Muscle layer of colon (tissue), 2 donors: ENCODE measurements at regions not wholly inside any gene's neighbourhood (a gene's known extent, or its start where the extent isn't known, plus 50 kb on each side); places are given as distances from the start of the nearest gene placed in this dataset.

Experiments
- H3K27ac ChIP-seq: one replicate; pipeline ENCODE4 v1.7.0; 2013; ENCODE audit warnings: low read depth, mild to moderate bottlenecking, low read length, moderate library complexity
- H3K27me3 ChIP-seq, 2 donors: one replicate each; pipeline ENCODE4 v1.7.0; 2013; ENCODE audit warnings: low read length in 2 of 2, mild to moderate bottlenecking in 2 of 2; ENCODE audit not compliant: insufficient read depth in 2 of 2, control insufficient read depth in 1 of 2
- H3K36me3 ChIP-seq: one replicate; pipeline ENCODE4 v1.7.0; 2013; ENCODE audit warnings: mild to moderate bottlenecking, low read length; ENCODE audit not compliant: insufficient read depth
- H3K4me1 ChIP-seq: one replicate; pipeline ENCODE4 v1.7.0; 2013; ENCODE audit warnings: mild to moderate bottlenecking, low read length; ENCODE audit not compliant: insufficient read depth
- H3K4me3 ChIP-seq, 2 donors: one replicate each; pipeline ENCODE4 v1.7.0; 2013; ENCODE audit warnings: low read length in 2 of 2, low read depth in 1 of 2, mild to moderate bottlenecking in 1 of 2, moderate library complexity in 1 of 2
- H3K9ac ChIP-seq: one replicate; pipeline ENCODE4 v1.7.0; 2013; ENCODE audit warnings: low read length
- H3K9me3 ChIP-seq: one replicate; pipeline ENCODE4 v1.7.0; 2013; ENCODE audit warnings: mild to moderate bottlenecking, low read length
- donor health status: abdominal sarcoma.
- donor health status: Adenocarcinoma of cecum.

DNA sequence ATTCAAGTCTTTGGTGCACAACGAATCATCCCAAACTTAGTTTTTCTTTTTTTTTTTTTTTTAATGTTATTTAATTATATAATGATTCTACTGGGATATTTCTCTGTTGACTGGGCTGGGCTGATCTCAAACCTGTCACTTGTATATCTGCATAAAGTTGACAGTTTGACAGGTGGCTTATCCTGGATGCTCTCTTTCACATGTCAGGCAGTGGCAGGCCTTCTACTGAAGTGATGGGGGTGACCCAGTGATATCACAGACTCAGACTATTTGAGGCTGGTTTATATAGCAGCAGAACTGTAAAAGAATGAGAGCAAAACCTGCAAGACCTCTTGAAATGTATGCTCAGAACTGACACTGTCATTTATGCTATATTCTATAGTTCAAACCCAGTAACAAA lies 1813.5 kb upstream of the CDH6 start:
- H3K36me3 ChIP-seq: no peaks in the 10 kb centered on the region
- no peaks in the 10 kb centered on the region for H3K4me1 ChIP-seq
- no peak overlapping the region for H3K9ac ChIP-seq
- no peak overlapping the region for H3K27ac ChIP-seq
- H3K4me3 ChIP-seq: no peak overlapping the region
- H3K27me3 ChIP-seq: no peaks in the 10 kb centered on the region
- H3K9me3 ChIP-seq: no peaks in the 10 kb centered on the region

DNA sequence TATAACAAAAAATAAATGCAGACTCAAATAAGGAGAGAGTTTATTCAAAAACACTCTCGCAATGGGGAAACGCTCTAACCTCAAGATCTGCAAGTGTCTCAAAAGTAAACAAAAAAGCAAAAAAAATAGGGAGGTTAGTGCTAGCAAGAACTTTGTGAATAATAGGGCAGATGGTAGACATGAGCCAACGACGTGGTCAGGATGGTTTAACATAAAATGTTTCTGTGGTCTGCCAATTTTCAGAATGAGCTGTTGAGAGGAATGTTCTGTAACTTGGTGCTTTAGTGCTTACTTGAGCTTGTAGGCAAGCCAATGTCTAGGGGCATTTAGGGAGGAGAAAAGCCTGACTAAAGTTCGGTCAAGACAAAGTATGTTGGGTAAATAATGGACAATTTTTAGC lies 1813.9 kb upstream of the CDH6 start:
- H3K27ac ChIP-seq: no peak overlapping the region
- H3K4me3 ChIP-seq: no peak overlapping the region

DNA sequence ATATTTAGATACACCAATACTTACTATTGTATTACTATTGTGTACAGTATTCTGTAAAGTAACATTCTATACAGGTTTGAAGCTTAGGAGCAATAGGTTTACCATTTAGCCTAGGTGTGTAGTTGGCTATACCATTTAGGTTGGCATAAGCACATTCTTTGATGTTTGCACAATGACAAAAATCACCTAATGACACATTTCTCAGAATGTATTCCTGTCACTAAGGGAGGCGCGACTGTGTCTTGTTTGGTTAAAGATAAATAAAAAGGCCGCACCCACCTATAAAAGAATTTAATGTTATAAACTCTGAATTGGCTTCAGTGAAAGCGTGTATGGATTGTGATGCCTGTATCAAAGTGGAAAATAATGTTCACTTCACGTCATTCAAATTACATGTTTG lies 1815.4 kb upstream of the CDH6 start:
- no peak overlapping the region for H3K9ac ChIP-seq
- no peak overlapping the region for H3K27ac ChIP-seq
- no peaks in the 10 kb centered on the region for H3K9me3 ChIP-seq
- H3K4me1 ChIP-seq: no peaks in the 10 kb centered on the region
- H3K27me3 ChIP-seq: no peaks in the 10 kb centered on the region
- H3K4me3 ChIP-seq: no peak overlapping the region
- no peaks in the 10 kb centered on the region for H3K36me3 ChIP-seq

More for the DNA sequence above, 1813.9 kb upstream of the CDH6 start:
- H3K27me3 ChIP-seq: no peaks in the 10 kb centered on the region
- no peaks in the 10 kb centered on the region for H3K36me3 ChIP-seq
- no peaks in the 10 kb centered on the region for H3K9me3 ChIP-seq
- no peaks in the 10 kb centered on the region for H3K4me1 ChIP-seq
- H3K9ac ChIP-seq: no peak overlapping the region

DNA sequence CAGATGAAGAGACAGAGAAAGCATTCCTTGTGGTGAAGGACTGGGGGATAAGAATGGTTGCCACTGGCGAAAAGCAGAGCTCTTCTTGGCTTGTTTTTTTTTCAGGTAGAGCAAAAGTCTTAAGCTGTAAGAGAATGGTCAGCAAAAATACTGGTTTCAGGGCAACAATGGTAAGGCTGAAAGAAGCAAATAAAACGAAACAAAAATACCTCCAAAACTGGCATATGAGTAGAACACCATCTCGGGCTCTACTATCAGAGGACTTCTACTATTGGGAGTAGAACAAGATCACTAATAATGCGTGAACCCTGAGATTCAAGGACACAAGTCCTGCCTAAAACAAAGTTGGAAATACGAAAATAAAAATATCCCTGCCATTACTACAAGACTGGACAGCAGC lies 1823.2 kb upstream of the CDH6 start:
- Histone ChIP-seq H3K27ac (no peak overlapping the region), H3K9me3 (no peaks in the 10 kb centered on the region), H3K4me1 (no peaks in the 10 kb centered on the region), H3K9ac (no peak overlapping the region), H3K4me3 (no peak overlapping the region), H3K36me3 (no peaks in the 10 kb centered on the region), H3K27me3 (no peaks in the 10 kb centered on the region)

DNA sequence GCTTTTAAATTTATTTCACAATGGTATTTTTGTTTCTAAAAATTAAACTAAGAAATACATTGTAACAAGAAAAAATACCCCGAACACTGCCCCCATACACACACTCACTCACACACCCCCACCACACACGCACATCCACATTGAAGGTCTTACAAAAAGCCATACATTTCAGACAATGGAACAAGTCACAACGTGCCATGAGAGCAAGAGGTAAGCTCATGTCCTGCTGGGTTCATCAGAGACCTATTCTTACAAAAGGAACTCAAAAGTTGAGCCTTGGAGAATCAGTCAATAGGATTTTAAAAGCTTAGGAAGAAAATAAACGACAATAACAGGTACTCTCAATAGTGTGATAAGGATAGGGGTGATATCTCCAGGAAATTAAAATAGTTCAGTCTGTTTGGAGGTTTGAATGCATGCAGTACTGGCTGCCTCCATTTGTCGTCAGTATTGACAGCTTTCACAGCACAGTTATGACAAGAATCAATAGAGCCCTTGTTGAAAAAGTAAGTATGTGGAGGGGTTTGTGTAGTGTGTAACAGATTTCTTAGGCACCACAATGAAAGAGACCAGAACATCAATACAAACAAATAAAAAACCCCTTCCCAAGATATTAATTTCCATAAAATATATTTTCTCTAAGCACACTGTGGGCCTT lies 1826.2 kb upstream of the CDH6 start:
- Histone ChIP-seq H3K4me1 (no peaks in the 10 kb centered on the region), H3K9ac (no peak overlapping the region), H3K27me3 (no peaks in the 10 kb centered on the region), H3K27ac (no peak overlapping the region), H3K9me3 (no peaks in the 10 kb centered on the region), H3K4me3 (no peak overlapping the region), H3K36me3 (no peaks in the 10 kb centered on the region)

DNA sequence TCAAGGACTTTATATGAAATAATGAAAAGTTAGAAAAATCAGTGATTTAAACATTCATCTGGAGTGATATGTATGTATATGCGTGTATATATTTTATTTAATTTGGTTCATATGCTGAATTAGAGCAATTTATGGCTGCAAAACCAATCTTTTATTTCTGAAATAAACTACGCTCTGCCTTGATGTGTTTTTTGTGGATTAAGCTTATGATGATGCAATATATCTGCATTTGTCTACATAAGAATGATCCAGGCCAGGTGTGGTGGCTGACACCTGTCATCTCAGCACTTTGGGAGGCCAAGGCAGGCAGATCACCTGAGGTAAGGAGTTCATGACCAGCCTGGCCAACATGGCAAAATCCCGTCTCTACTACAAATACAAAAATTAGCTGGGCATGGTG lies 1842.3 kb upstream of the CDH6 start:
- Histone ChIP-seq H3K27ac (no peak overlapping the region), H3K4me1 (no peaks in the 10 kb centered on the region), H3K9me3 (no peaks in the 10 kb centered on the region), H3K9ac (no peak overlapping the region), H3K4me3 (no peak overlapping the region), H3K36me3 (no peaks in the 10 kb centered on the region), H3K27me3 (no peaks in the 10 kb centered on the region)

DNA sequence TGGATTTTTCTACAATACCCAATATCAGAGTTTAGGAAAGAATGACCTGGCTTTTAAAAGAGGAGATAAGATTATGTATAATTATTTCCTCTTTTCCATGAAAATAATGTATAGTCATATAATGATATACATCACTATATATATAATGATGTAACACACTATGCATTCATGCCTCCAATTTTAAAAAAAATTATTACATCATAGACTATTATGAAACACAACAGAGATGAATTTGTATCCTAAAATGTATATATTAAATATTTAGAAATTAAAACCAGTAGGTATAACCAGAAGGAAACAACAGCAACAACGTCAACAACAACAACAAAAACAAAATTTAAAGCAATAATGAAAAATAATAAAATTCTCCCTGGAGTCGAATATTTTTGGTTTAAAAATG lies 1856.5 kb upstream of the CDH6 start:
- no peaks in the 10 kb centered on the region for H3K27me3 ChIP-seq
- H3K9ac ChIP-seq: no peak overlapping the region
- no peaks in the 10 kb centered on the region for H3K36me3 ChIP-seq
- H3K27ac ChIP-seq: no peak overlapping the region
- H3K9me3 ChIP-seq: no peaks in the 10 kb centered on the region
- no peak overlapping the region for H3K4me3 ChIP-seq
- H3K4me1 ChIP-seq: no peaks in the 10 kb centered on the region

DNA sequence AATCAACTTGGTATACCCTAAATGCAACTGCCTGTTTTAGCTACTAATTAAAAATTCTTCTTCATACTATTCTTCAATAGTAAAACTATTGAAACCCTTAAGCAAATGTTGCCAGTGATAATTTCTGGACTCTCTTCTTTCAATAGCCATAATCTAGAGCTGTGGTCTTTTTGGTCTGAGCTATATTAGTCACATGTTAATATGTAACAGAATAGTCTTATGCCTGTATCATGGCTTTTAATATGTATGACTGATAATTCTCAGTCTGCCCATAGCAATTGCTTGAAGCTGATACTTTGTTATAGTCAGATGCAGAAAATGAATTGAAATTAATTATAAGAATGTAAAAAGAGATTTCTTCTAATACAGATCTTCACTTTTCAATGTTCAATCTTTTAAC lies 1871.9 kb upstream of the CDH6 start:
- Histone ChIP-seq H3K4me1 (no peaks in the 10 kb centered on the region), H3K4me3 (no peak overlapping the region), H3K9ac (no peak overlapping the region), H3K36me3 (no peaks in the 10 kb centered on the region), H3K9me3 (no peaks in the 10 kb centered on the region), H3K27me3 (no peaks in the 10 kb centered on the region), H3K27ac (no peak overlapping the region)

DNA sequence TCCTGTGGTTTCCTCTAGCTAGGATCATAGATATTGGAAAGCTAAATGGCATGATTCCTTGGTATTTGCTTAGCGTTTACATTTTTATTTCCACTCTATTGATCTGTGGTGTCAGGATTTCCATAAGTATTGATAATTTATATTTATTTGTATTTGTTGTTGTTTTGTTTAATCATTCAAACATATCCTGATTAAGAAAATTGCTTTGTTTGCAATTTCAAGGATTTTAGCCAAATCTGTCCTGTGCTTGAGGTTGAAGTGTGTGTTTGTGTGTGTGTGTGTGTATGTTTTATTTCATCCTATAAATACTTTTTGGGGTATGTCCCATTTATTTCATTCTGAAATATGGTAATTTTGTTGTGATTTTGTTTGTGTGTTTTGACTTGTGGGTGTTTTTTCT lies 1884.1 kb upstream of the CDH6 start:
- no peak overlapping the region for H3K9ac ChIP-seq
- no peaks in the 10 kb centered on the region for H3K27me3 ChIP-seq
- no peak overlapping the region for H3K27ac ChIP-seq
- no peaks in the 10 kb centered on the region for H3K4me1 ChIP-seq
- H3K36me3 ChIP-seq: no peaks in the 10 kb centered on the region
- no peak overlapping the region for H3K4me3 ChIP-seq
- H3K9me3 ChIP-seq: no peaks in the 10 kb centered on the region

DNA sequence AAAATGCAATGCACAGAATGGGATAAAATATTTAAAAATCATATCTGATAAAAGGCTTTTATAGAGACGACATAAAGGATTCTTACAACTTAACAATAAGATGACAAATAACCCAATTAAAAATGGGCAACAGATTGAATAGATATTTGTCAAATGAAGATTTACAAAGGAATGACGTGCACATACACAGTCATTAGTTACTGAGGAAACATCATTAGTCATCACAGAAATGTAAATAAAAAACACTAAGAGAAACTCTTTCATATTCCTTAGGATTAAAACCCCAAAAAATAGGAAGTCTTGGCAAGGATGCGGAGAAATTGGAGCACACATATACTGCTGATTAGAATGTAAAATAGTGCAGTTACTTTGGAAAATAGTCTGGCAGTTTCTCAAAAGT lies 1886.0 kb upstream of the CDH6 start:
- H3K9me3 ChIP-seq: no peaks in the 10 kb centered on the region
- H3K9ac ChIP-seq: no peak overlapping the region
- H3K36me3 ChIP-seq: no peaks in the 10 kb centered on the region
- no peaks in the 10 kb centered on the region for H3K4me1 ChIP-seq
- H3K4me3 ChIP-seq: no peak overlapping the region
- no peak overlapping the region for H3K27ac ChIP-seq
- H3K27me3 ChIP-seq: no peaks in the 10 kb centered on the region

DNA sequence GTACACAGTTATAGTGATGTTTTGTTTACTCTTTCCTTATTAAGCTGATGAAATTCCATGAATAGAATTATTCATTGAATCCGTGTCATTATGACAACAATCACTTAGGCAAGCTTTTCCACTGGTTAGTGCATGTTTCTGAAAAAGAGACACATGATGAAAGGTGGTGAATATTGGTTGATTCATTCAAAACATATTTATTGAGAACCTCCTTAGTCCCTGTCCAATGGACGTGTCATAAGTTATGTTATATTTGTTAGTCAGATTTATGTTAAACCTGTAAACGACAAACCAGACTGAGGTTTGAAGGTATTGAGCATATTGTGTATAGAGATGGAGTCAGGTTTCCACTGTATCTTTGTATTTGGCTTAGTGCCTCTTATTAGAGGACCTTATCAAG lies 1888.9 kb upstream of the CDH6 start:
- no peaks in the 10 kb centered on the region for H3K4me1 ChIP-seq
- no peak overlapping the region for H3K4me3 ChIP-seq
- no peak overlapping the region for H3K27ac ChIP-seq
- H3K27me3 ChIP-seq: no peaks in the 10 kb centered on the region
- H3K9me3 ChIP-seq: no peaks in the 10 kb centered on the region
- H3K9ac ChIP-seq: no peak overlapping the region
- no peaks in the 10 kb centered on the region for H3K36me3 ChIP-seq

DNA sequence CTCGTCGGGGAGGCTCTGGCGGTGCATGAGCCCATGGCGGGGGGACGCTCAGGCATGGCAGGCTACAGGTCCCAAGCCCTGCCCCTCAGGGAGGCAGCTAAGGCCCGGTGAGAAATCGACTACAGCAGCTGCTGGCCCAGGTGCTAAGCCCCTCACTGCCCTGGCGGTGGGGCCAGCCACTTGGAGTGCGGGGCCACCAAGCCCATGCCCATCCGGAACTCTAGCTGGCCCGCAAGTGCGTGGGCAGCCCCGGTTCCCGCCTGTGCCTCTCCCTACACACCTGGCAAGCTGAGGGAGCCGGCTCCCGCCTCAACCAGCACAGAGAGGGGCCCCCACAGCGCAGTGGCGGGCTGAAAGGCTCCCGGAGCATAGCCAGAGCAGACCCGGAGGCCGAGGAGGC lies 1896.9 kb upstream of the CDH6 start:
- Histone ChIP-seq H3K4me3 (no peak overlapping the region), H3K4me1 (no peaks in the 10 kb centered on the region), H3K9me3 (no peaks in the 10 kb centered on the region), H3K27ac (no peak overlapping the region), H3K27me3 (no peaks in the 10 kb centered on the region), H3K36me3 (no peaks in the 10 kb centered on the region), H3K9ac (no peak overlapping the region)
